ENCODE measurements at regions not wholly inside any gene's neighbourhood (a gene's known extent, or its start where the extent isn't known, plus 50 kb on each side); places are given as distances from the start of the nearest gene placed in this dataset.
"Not testable (repeated sequence)": the region's sequence is repeated elsewhere in the genome, so short reads cannot be mapped to it uniquely, and the experiment has no call there.

- ATAC-seq (replicated peaks; ENCODE audit: extremely low read depth, poor library complexity, severe bottlenecking), result no peak
Measured at GRCh38 chr18:67455890-67456501, 60.5 kb downstream of the DSEL start.

GRCh38 chr18:67453901-67454300, 62.6 kb downstream of the DSEL start:
- ATAC-seq (replicated peaks; ENCODE audit: extremely low read depth, poor library complexity, severe bottlenecking) (no peak), DNase-seq (ENCODE audit: low spot score in 2 of 2) (no peak)
- Mint-ChIP-seq H3K4me3 (no peak overlapping the region), H3K9me3 (peaks cover 21% of the 10 kb centered on the region), H3K27me3 (no peaks in the 10 kb centered on the region), H3K4me1 (peaks cover 26% of the 10 kb centered on the region), H3K36me3 (ENCODE audit: insufficient read depth) (no peaks in the 10 kb centered on the region), H3K27ac (ENCODE audit: low read depth) (no peak overlapping the region)

More at GRCh38 chr18:67455890-67456501, 60.5 kb downstream of the DSEL start:
- Mint-ChIP-seq H3K9me3 (peaks cover 14% of the 10 kb centered on the region), H3K4me3 (no peak overlapping the region), H3K27ac (ENCODE audit: low read depth) (no peak overlapping the region), H3K4me1 (peaks cover 26% of the 10 kb centered on the region), H3K36me3 (ENCODE audit: insufficient read depth) (no peaks in the 10 kb centered on the region), H3K27me3 (no peaks in the 10 kb centered on the region)
- DNase-seq (ENCODE audit: low spot score in 2 of 2), result no peak

GRCh38 chr18:67451960-67452359, 64.6 kb downstream of the DSEL start:
- no peaks in the 10 kb centered on the region for H3K36me3 Mint-ChIP-seq (ENCODE audit: insufficient read depth)
- H3K27me3 Mint-ChIP-seq, result no peaks in the 10 kb centered on the region
- DNase-seq (ENCODE audit: low spot score in 2 of 2) (no peak), ATAC-seq (replicated peaks; ENCODE audit: extremely low read depth, poor library complexity, severe bottlenecking) (peak; percentile 36)
- H3K9me3 Mint-ChIP-seq, result peaks cover 28% of the 10 kb centered on the region
- H3K27ac Mint-ChIP-seq (ENCODE audit: low read depth), result no peak overlapping the region
- peaks cover 26% of the 10 kb centered on the region for H3K4me1 Mint-ChIP-seq
- no peak overlapping the region for H3K4me3 Mint-ChIP-seq

- H3K4me1 Mint-ChIP-seq, result peaks cover 26% of the 10 kb centered on the region
- not testable (repeated sequence) for H3K4me3 Mint-ChIP-seq; H3K27me3 Mint-ChIP-seq; H3K27ac Mint-ChIP-seq (ENCODE audit: low read depth); H3K36me3 Mint-ChIP-seq (ENCODE audit: insufficient read depth); ATAC-seq (replicated peaks; ENCODE audit: extremely low read depth, poor library complexity, severe bottlenecking)
- peak in 1 of 2 donors; percentile 18 for DNase-seq (ENCODE audit: low spot score in 2 of 2)
- peaks cover 28% of the 10 kb centered on the region for H3K9me3 Mint-ChIP-seq
Measured at GRCh38 chr18:67451101-67451500, 65.4 kb downstream of the DSEL start.

GRCh38 chr18:67433971-67434370, 82.5 kb downstream of the DSEL start:
- H3K4me1 Mint-ChIP-seq, result no peaks in the 10 kb centered on the region
- peaks cover 9% of the 10 kb centered on the region for H3K9me3 Mint-ChIP-seq
- no peak overlapping the region for H3K27ac Mint-ChIP-seq (ENCODE audit: low read depth)
- no peak for DNase-seq (ENCODE audit: low spot score in 2 of 2)
- no peaks in the 10 kb centered on the region for H3K36me3 Mint-ChIP-seq (ENCODE audit: insufficient read depth)
- ATAC-seq (replicated peaks; ENCODE audit: extremely low read depth, poor library complexity, severe bottlenecking), result no peak
- no peaks in the 10 kb centered on the region for H3K27me3 Mint-ChIP-seq
- no peak overlapping the region for H3K4me3 Mint-ChIP-seq

GRCh38 chr18:67432806-67433205, 83.7 kb downstream of the DSEL start:
- H3K36me3 Mint-ChIP-seq (ENCODE audit: insufficient read depth), result no peaks in the 10 kb centered on the region
- H3K9me3 Mint-ChIP-seq, result peaks cover 9% of the 10 kb centered on the region
- no peak overlapping the region for H3K4me3 Mint-ChIP-seq
- no peaks in the 10 kb centered on the region for H3K4me1 Mint-ChIP-seq
- DNase-seq (ENCODE audit: low spot score in 2 of 2) (no peak), ATAC-seq (replicated peaks; ENCODE audit: extremely low read depth, poor library complexity, severe bottlenecking) (no peak)
- H3K27ac Mint-ChIP-seq (ENCODE audit: low read depth), result no peak overlapping the region
- H3K27me3 Mint-ChIP-seq, result no peaks in the 10 kb centered on the region

- no peak overlapping the region for H3K27ac Mint-ChIP-seq (ENCODE audit: low read depth)
- ATAC-seq (replicated peaks; ENCODE audit: extremely low read depth, poor library complexity, severe bottlenecking), result no peak
Measured at GRCh38 chr18:67428805-67429204, 87.7 kb downstream of the DSEL start.

GRCh38 chr18:67428158-67428557, 88.4 kb downstream of the DSEL start:
- H3K4me3 Mint-ChIP-seq, result no peak overlapping the region
- no peaks in the 10 kb centered on the region for H3K9me3 Mint-ChIP-seq
- no peaks in the 10 kb centered on the region for H3K36me3 Mint-ChIP-seq (ENCODE audit: insufficient read depth)
- no peaks in the 10 kb centered on the region for H3K27me3 Mint-ChIP-seq
- no peak for ATAC-seq (replicated peaks; ENCODE audit: extremely low read depth, poor library complexity, severe bottlenecking)
- DNase-seq (ENCODE audit: low spot score in 2 of 2), result no peak
- H3K27ac Mint-ChIP-seq (ENCODE audit: low read depth), result no peak overlapping the region
- no peaks in the 10 kb centered on the region for H3K4me1 Mint-ChIP-seq

More at GRCh38 chr18:67428805-67429204, 87.7 kb downstream of the DSEL start:
- no peak for DNase-seq (ENCODE audit: low spot score in 2 of 2)
- Mint-ChIP-seq H3K27me3 (no peaks in the 10 kb centered on the region), H3K4me1 (no peaks in the 10 kb centered on the region), H3K4me3 (no peak overlapping the region), H3K36me3 (ENCODE audit: insufficient read depth) (no peaks in the 10 kb centered on the region), H3K9me3 (no peaks in the 10 kb centered on the region)

GRCh38 chr18:67426486-67426885, 90.0 kb downstream of the DSEL start:
- no peak for DNase-seq (ENCODE audit: low spot score in 2 of 2)
- Mint-ChIP-seq H3K9me3 (no peaks in the 10 kb centered on the region), H3K36me3 (ENCODE audit: insufficient read depth) (no peaks in the 10 kb centered on the region), H3K27me3 (no peaks in the 10 kb centered on the region), H3K4me1 (no peaks in the 10 kb centered on the region), H3K27ac (ENCODE audit: low read depth) (no peak overlapping the region), H3K4me3 (no peak overlapping the region)
- no peak for ATAC-seq (replicated peaks; ENCODE audit: extremely low read depth, poor library complexity, severe bottlenecking)

- H3K27me3 Mint-ChIP-seq, result no peaks in the 10 kb centered on the region
- no peaks in the 10 kb centered on the region for H3K4me1 Mint-ChIP-seq
- H3K36me3 Mint-ChIP-seq (ENCODE audit: insufficient read depth), result no peaks in the 10 kb centered on the region
- no peak overlapping the region for H3K27ac Mint-ChIP-seq (ENCODE audit: low read depth)
- DNase-seq (ENCODE audit: low spot score in 2 of 2), result no peak
- no peak overlapping the region for H3K4me3 Mint-ChIP-seq
- no peaks in the 10 kb centered on the region for H3K9me3 Mint-ChIP-seq
- ATAC-seq (replicated peaks; ENCODE audit: extremely low read depth, poor library complexity, severe bottlenecking), result no peak
Measured at GRCh38 chr18:67425672-67426071, 90.8 kb downstream of the DSEL start.

GRCh38 chr18:67421651-67422050, 94.9 kb downstream of the DSEL start:
- no peaks in the 10 kb centered on the region for H3K27me3 Mint-ChIP-seq
- peaks cover 3% of the 10 kb centered on the region for H3K36me3 Mint-ChIP-seq (ENCODE audit: insufficient read depth)
- no peak for DNase-seq (ENCODE audit: low spot score in 2 of 2)
- H3K9me3 Mint-ChIP-seq, result no peaks in the 10 kb centered on the region
- no peak overlapping the region for H3K4me3 Mint-ChIP-seq
- H3K27ac Mint-ChIP-seq (ENCODE audit: low read depth), result no peak overlapping the region
- no peaks in the 10 kb centered on the region for H3K4me1 Mint-ChIP-seq
- no peak for ATAC-seq (replicated peaks; ENCODE audit: extremely low read depth, poor library complexity, severe bottlenecking)

- no peaks in the 10 kb centered on the region for H3K27me3 Mint-ChIP-seq
- peak overlapping the region; percentile 51 for H3K4me3 Mint-ChIP-seq
- peaks cover 3% of the 10 kb centered on the region for H3K36me3 Mint-ChIP-seq (ENCODE audit: insufficient read depth)
- DNase-seq (ENCODE audit: low spot score in 2 of 2) (no peak), ATAC-seq (replicated peaks; ENCODE audit: extremely low read depth, poor library complexity, severe bottlenecking) (peak; percentile 78)
- no peaks in the 10 kb centered on the region for H3K4me1 Mint-ChIP-seq
- H3K9me3 Mint-ChIP-seq, result no peaks in the 10 kb centered on the region
- no peak overlapping the region for H3K27ac Mint-ChIP-seq (ENCODE audit: low read depth)
Measured at GRCh38 chr18:67417864-67418523, 98.5 kb downstream of the DSEL start.

- Mint-ChIP-seq H3K4me1 (no peaks in the 10 kb centered on the region), H3K36me3 (ENCODE audit: insufficient read depth) (no peaks in the 10 kb centered on the region), H3K4me3 (no peak overlapping the region), H3K27me3 (no peaks in the 10 kb centered on the region), H3K9me3 (no peaks in the 10 kb centered on the region), H3K27ac (ENCODE audit: low read depth) (no peak overlapping the region)
- no peak for DNase-seq (ENCODE audit: low spot score in 2 of 2)
- ATAC-seq (replicated peaks; ENCODE audit: extremely low read depth, poor library complexity, severe bottlenecking), result no peak
Measured at GRCh38 chr18:67411116-67411515, 105.4 kb downstream of the DSEL start.

Data from central memory CD8-positive, alpha-beta T cell (primary cell).